ENCODE measurements at regions not wholly inside any gene's neighbourhood (a gene's known extent, or its start where the extent isn't known, plus 50 kb on each side); places are given as distances from the start of the nearest gene placed in this dataset.

DNA sequence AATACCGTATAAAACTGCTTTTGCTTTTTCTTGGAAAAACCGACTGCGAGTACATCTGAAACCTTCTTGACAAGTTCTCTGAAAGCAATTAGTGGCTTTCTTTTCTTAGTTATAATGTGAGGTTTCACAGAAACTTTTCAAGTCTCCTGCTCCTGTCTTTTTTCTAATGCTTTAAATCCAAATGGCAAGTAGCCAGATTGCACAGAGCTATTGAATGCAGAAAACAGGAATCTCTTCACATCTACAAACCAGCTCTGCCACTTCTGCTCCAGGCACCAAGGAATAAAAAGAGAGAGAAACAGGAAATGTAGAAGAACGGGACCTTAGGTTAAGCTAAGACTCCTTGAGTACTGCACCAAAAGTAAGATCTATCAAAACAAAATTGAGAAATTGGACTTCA, 267.3 kb upstream of the TET2 start:
- TF ChIP-seq, protein P1, sequence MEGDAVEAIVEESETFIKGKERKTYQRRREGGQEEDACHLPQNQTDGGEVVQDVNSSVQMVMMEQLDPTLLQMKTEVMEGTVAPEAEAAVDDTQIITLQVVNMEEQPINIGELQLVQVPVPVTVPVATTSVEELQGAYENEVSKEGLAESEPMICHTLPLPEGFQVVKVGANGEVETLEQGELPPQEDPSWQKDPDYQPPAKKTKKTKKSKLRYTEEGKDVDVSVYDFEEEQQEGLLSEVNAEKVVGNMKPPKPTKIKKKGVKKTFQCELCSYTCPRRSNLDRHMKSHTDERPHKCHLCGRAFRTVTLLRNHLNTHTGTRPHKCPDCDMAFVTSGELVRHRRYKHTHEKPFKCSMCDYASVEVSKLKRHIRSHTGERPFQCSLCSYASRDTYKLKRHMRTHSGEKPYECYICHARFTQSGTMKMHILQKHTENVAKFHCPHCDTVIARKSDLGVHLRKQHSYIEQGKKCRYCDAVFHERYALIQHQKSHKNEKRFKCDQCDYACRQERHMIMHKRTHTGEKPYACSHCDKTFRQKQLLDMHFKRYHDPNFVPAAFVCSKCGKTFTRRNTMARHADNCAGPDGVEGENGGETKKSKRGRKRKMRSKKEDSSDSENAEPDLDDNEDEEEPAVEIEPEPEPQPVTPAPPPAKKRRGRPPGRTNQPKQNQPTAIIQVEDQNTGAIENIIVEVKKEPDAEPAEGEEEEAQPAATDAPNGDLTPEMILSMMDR (IDR thresholded peaks at IDR 0.05; ENCODE audit: poor library complexity), result no peak
- TF ChIP-seq EZH2phosphoT487 (IDR thresholded peaks at IDR 0.05; ENCODE audit: low read depth, severe bottlenecking, unreplicated experiment), result no peak
